HG03565 (cell line): ENCODE measurements at regions not wholly inside any gene's neighbourhood (a gene's known extent, or its start where the extent isn't known, plus 50 kb on each side); places are given as distances from the start of the nearest gene placed in this dataset.
"Not testable (repeated sequence)": the region's sequence is repeated elsewhere in the genome, so short reads cannot be mapped to it uniquely, and the experiment has no call there.

Source experiments
- ATAC-seq: cut with Tn5 transposase; IDR thresholded peaks from one replicate; pipeline ENCODE4 v1.9.1; 2021; ENCODE audit warnings: mild to moderate bottlenecking, moderate library complexity; ENCODE audit not compliant: unreplicated experiment

- ATAC-seq: no peak
Measured at GRCh38 chr6:100322886-100323285, 141.8 kb downstream of the SIM1 start.

- ATAC-seq: no peak
Measured at GRCh38 chr6:100320686-100321085, 144.0 kb downstream of the SIM1 start.

- no peak for ATAC-seq
Measured at GRCh38 chr6:100317031-100317430, 147.7 kb downstream of the SIM1 start.

- ATAC-seq: no peak
Measured at GRCh38 chr6:100314186-100314585, 150.5 kb downstream of the SIM1 start.

- no peak for ATAC-seq
Measured at GRCh38 chr6:100311707-100312251, 152.9 kb downstream of the SIM1 start.

- no peak for ATAC-seq
Measured at GRCh38 chr6:100309174-100309573, 155.5 kb downstream of the SIM1 start.

- ATAC-seq: no peak
Measured at GRCh38 chr6:100307561-100307960, 157.2 kb downstream of the SIM1 start.

- no peak for ATAC-seq
Measured at GRCh38 chr6:100305209-100305869, 159.4 kb downstream of the SIM1 start.

GRCh38 chr6:100304575-100304974 lies 160.1 kb downstream of the SIM1 start:
- ATAC-seq: no peak

- ATAC-seq: no peak
Measured at GRCh38 chr6:100301731-100302130, 163.0 kb downstream of the SIM1 start.

- no peak for ATAC-seq
Measured at GRCh38 chr6:100300221-100300736, 164.4 kb downstream of the SIM1 start.

GRCh38 chr6:100296810-100297544 lies 167.7 kb downstream of the SIM1 start:
- no peak for ATAC-seq

- not testable (repeated sequence) for ATAC-seq
Measured at GRCh38 chr6:100295172-100295571, 169.5 kb downstream of the SIM1 start.

GRCh38 chr6:100289285-100289684 lies 175.4 kb downstream of the SIM1 start:
- no peak for ATAC-seq

GRCh38 chr6:100288311-100288710 lies 176.4 kb downstream of the SIM1 start:
- ATAC-seq: no peak

- ATAC-seq: no peak
Measured at GRCh38 chr6:100283285-100283684, 181.4 kb downstream of the SIM1 start.

GRCh38 chr6:100281471-100281901 lies 183.2 kb downstream of the SIM1 start:
- no peak for ATAC-seq

GRCh38 chr6:100276311-100277057 lies 188.2 kb downstream of the SIM1 start:
- ATAC-seq: no peak

- ATAC-seq: no peak
Measured at GRCh38 chr6:100274147-100274546, 190.6 kb downstream of the SIM1 start.

- ATAC-seq: no peak
Measured at GRCh38 chr6:100271625-100272024, 193.1 kb downstream of the SIM1 start.

- ATAC-seq: no peak
Measured at GRCh38 chr6:100271202-100271601, 193.5 kb downstream of the SIM1 start.
